ENCODE measurements at regions not wholly inside any gene's neighbourhood (a gene's known extent, or its start where the extent isn't known, plus 50 kb on each side); places are given as distances from the start of the nearest gene placed in this dataset.

DNA sequence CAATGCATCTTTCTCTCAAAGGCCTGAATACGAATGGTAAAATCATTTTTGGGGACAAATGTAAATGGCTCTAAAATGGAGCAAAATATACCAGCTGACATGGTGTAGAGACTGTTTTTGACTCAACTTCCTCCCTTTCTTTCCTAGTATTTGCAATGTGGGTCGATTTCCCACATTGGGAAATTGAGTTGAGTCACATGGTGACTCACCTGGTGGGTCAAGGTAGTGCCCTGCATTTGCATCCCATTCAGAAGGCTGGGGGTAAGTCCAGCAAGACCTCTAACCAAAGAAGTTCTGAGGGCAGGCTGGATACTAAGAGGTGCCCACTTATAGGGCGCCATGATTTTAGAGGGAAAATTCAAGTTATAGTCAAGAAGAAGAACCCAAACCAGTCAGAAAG, 179.6 kb upstream of the MPDZ start:
- TF ChIP-seq RAD21 (IDR thresholded peaks at IDR 0.05; ENCODE audit: low read depth) (no peak), FOXM1 (IDR thresholded peaks at IDR 0.05; ENCODE audit: borderline replicate concordance, low read depth) (no peak), YY1 (IDR thresholded peaks at IDR 0.05; ENCODE audit: low read depth) (no peak), EP300 (IDR thresholded peaks at IDR 0.05; ENCODE audit: borderline replicate concordance) (no peak), EGR1 (IDR thresholded peaks at IDR 0.05) (no peak)
- TF ChIP-seq, protein P1, sequence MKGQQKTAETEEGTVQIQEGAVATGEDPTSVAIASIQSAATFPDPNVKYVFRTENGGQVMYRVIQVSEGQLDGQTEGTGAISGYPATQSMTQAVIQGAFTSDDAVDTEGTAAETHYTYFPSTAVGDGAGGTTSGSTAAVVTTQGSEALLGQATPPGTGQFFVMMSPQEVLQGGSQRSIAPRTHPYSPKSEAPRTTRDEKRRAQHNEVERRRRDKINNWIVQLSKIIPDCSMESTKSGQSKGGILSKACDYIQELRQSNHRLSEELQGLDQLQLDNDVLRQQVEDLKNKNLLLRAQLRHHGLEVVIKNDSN (IDR thresholded peaks at IDR 0.05), result no peak
- TF ChIP-seq, protein P2, sequence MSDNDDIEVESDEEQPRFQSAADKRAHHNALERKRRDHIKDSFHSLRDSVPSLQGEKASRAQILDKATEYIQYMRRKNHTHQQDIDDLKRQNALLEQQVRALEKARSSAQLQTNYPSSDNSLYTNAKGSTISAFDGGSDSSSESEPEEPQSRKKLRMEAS (IDR thresholded peaks at IDR 0.05), result no peak
